Memory B cell (primary cell): ENCODE measurements at regions not wholly inside any gene's neighbourhood (a gene's known extent, or its start where the extent isn't known, plus 50 kb on each side); places are given as distances from the start of the nearest gene placed in this dataset.

Experiments used
- ATAC-seq: fragments of 150-1000 bp; cut with Tn5 transposase; 2 replicates; pipeline ENCODE4 v1.10.0; 2021; ENCODE audit warnings: low read depth, mild to moderate bottlenecking, moderate library complexity
- DNase-seq, 2 donors: peaks; one replicate each; pipeline ENCODE4 v3.0.0; 2022; ENCODE audit warnings: low spot score in 2 of 2
- H3K27ac Mint-ChIP-seq: one replicate; pipeline ENCODE4 v1.8.0; 2022; ENCODE audit warnings: mild to moderate bottlenecking, moderate library complexity, mixed read lengths
- H3K27me3 Mint-ChIP-seq: one replicate; pipeline ENCODE4 v1.8.0; 2022; ENCODE audit warnings: mixed read lengths
- H3K36me3 Mint-ChIP-seq: one replicate; pipeline ENCODE4 v1.8.0; 2022; ENCODE audit warnings: mild to moderate bottlenecking, mixed read lengths
- H3K4me1 Mint-ChIP-seq: one replicate; pipeline ENCODE4 v1.8.0; 2022; ENCODE audit warnings: mixed read lengths
- H3K4me3 Mint-ChIP-seq: one replicate; pipeline ENCODE4 v1.8.0; 2022; ENCODE audit warnings: mild to moderate bottlenecking, moderate library complexity, mixed read lengths
- H3K9me3 Mint-ChIP-seq: one replicate; pipeline ENCODE4 v1.8.0; 2022; ENCODE audit warnings: mixed read lengths

- Mint-ChIP-seq H3K27me3 (no peaks in the 10 kb centered on the region), H3K27ac (peak overlapping the region; percentile 7), H3K4me1 (peaks cover 7% of the 10 kb centered on the region), H3K36me3 (no peaks in the 10 kb centered on the region), H3K4me3 (no peak overlapping the region), H3K9me3 (no peaks in the 10 kb centered on the region)
- DNase-seq (no peak), ATAC-seq (no peak)
These were observed 126.7 kb downstream of the GADD45G start for GRCh38 chr9:89731262-89732182.

GRCh38 chr9:89732295-89732938 lies 127.6 kb downstream of the GADD45G start:
- DNase-seq, result no peak
- H3K27me3 Mint-ChIP-seq, result no peaks in the 10 kb centered on the region
- no peak overlapping the region for H3K4me3 Mint-ChIP-seq
- no peaks in the 10 kb centered on the region for H3K36me3 Mint-ChIP-seq
- no peaks in the 10 kb centered on the region for H3K9me3 Mint-ChIP-seq
- H3K4me1 Mint-ChIP-seq, result peaks cover 7% of the 10 kb centered on the region
- H3K27ac Mint-ChIP-seq, result no peak overlapping the region
- ATAC-seq, result peak; percentile 31

- H3K27ac Mint-ChIP-seq, result no peak overlapping the region
- peaks cover 7% of the 10 kb centered on the region for H3K4me1 Mint-ChIP-seq
- no peaks in the 10 kb centered on the region for H3K9me3 Mint-ChIP-seq
- no peak overlapping the region for H3K4me3 Mint-ChIP-seq
- H3K27me3 Mint-ChIP-seq, result no peaks in the 10 kb centered on the region
- H3K36me3 Mint-ChIP-seq, result no peaks in the 10 kb centered on the region
- ATAC-seq (no peak), DNase-seq (no peak)
These were observed 128.1 kb downstream of the GADD45G start for GRCh38 chr9:89732939-89733324.

- Mint-ChIP-seq H3K27me3 (no peaks in the 10 kb centered on the region), H3K4me1 (peaks cover 19% of the 10 kb centered on the region), H3K4me3 (no peak overlapping the region), H3K9me3 (no peaks in the 10 kb centered on the region), H3K36me3 (no peaks in the 10 kb centered on the region), H3K27ac (no peak overlapping the region)
- no peak for ATAC-seq
- no peak for DNase-seq
These were observed 129.8 kb downstream of the GADD45G start for GRCh38 chr9:89734600-89735041.

- DNase-seq (no peak), ATAC-seq (no peak)
- no peaks in the 10 kb centered on the region for H3K9me3 Mint-ChIP-seq
- H3K27ac Mint-ChIP-seq, result no peak overlapping the region
- no peaks in the 10 kb centered on the region for H3K36me3 Mint-ChIP-seq
- no peak overlapping the region for H3K4me3 Mint-ChIP-seq
- peaks cover 39% of the 10 kb centered on the region for H3K4me1 Mint-ChIP-seq
- no peaks in the 10 kb centered on the region for H3K27me3 Mint-ChIP-seq
These were observed 133.5 kb downstream of the GADD45G start for GRCh38 chr9:89738137-89738932.

- no peak for DNase-seq
- Mint-ChIP-seq H3K4me3 (no peak overlapping the region), H3K4me1 (peaks cover 41% of the 10 kb centered on the region), H3K9me3 (peaks cover 1% of the 10 kb centered on the region), H3K27ac (no peak overlapping the region), H3K27me3 (no peaks in the 10 kb centered on the region), H3K36me3 (no peaks in the 10 kb centered on the region)
- ATAC-seq, result no peak
These were observed 134.7 kb downstream of the GADD45G start for GRCh38 chr9:89739511-89739910.

- Mint-ChIP-seq H3K9me3 (peaks cover 2% of the 10 kb centered on the region), H3K27ac (no peak overlapping the region), H3K36me3 (no peaks in the 10 kb centered on the region), H3K4me3 (no peak overlapping the region), H3K27me3 (no peaks in the 10 kb centered on the region), H3K4me1 (peaks cover 41% of the 10 kb centered on the region)
- DNase-seq (no peak), ATAC-seq (no peak)
These were observed 135.1 kb downstream of the GADD45G start for GRCh38 chr9:89739916-89740315.

- no peaks in the 10 kb centered on the region for H3K36me3 Mint-ChIP-seq
- no peaks in the 10 kb centered on the region for H3K27me3 Mint-ChIP-seq
- H3K4me3 Mint-ChIP-seq, result peak overlapping the region; percentile 71
- H3K4me1 Mint-ChIP-seq, result peaks cover 41% of the 10 kb centered on the region
- ATAC-seq, result peak; percentile 90
- peak in 1 of 2 donors; percentile 17 for DNase-seq
- peaks cover 2% of the 10 kb centered on the region for H3K9me3 Mint-ChIP-seq
- no peak overlapping the region for H3K27ac Mint-ChIP-seq
These were observed 135.9 kb downstream of the GADD45G start for GRCh38 chr9:89740722-89741121.

GRCh38 chr9:89742660-89743059 lies 137.8 kb downstream of the GADD45G start:
- H3K27me3 Mint-ChIP-seq, result no peaks in the 10 kb centered on the region
- H3K4me1 Mint-ChIP-seq, result peaks cover 41% of the 10 kb centered on the region
- peaks cover 2% of the 10 kb centered on the region for H3K9me3 Mint-ChIP-seq
- ATAC-seq (no peak), DNase-seq (no peak)
- no peaks in the 10 kb centered on the region for H3K36me3 Mint-ChIP-seq
- no peak overlapping the region for H3K4me3 Mint-ChIP-seq
- no peak overlapping the region for H3K27ac Mint-ChIP-seq

- ATAC-seq (no peak), DNase-seq (no peak)
- Mint-ChIP-seq H3K4me3 (no peak overlapping the region), H3K36me3 (no peaks in the 10 kb centered on the region), H3K27ac (no peak overlapping the region), H3K27me3 (no peaks in the 10 kb centered on the region), H3K9me3 (peaks cover 2% of the 10 kb centered on the region), H3K4me1 (peaks cover 41% of the 10 kb centered on the region)
These were observed 138.4 kb downstream of the GADD45G start for GRCh38 chr9:89743216-89743572.

GRCh38 chr9:89743573-89744254 lies 138.9 kb downstream of the GADD45G start:
- peaks cover 2% of the 10 kb centered on the region for H3K9me3 Mint-ChIP-seq
- H3K4me1 Mint-ChIP-seq, result peaks cover 41% of the 10 kb centered on the region
- no peak overlapping the region for H3K27ac Mint-ChIP-seq
- H3K36me3 Mint-ChIP-seq, result no peaks in the 10 kb centered on the region
- DNase-seq, result no peak
- no peaks in the 10 kb centered on the region for H3K27me3 Mint-ChIP-seq
- ATAC-seq, result no peak
- H3K4me3 Mint-ChIP-seq, result no peak overlapping the region

GRCh38 chr9:89744255-89744648 lies 139.4 kb downstream of the GADD45G start:
- Mint-ChIP-seq H3K9me3 (peaks cover 2% of the 10 kb centered on the region), H3K4me1 (peaks cover 38% of the 10 kb centered on the region), H3K27me3 (no peaks in the 10 kb centered on the region), H3K36me3 (no peaks in the 10 kb centered on the region), H3K4me3 (no peak overlapping the region), H3K27ac (no peak overlapping the region)
- DNase-seq (no peak), ATAC-seq (no peak)

GRCh38 chr9:89744730-89745129 lies 139.9 kb downstream of the GADD45G start:
- DNase-seq (no peak), ATAC-seq (no peak)
- Mint-ChIP-seq H3K9me3 (peaks cover 5% of the 10 kb centered on the region), H3K4me1 (peaks cover 37% of the 10 kb centered on the region), H3K4me3 (no peak overlapping the region), H3K36me3 (no peaks in the 10 kb centered on the region), H3K27ac (no peak overlapping the region), H3K27me3 (no peaks in the 10 kb centered on the region)
